HepG2 (cell line): ENCODE measurements at regions not wholly inside any gene's neighbourhood (a gene's known extent, or its start where the extent isn't known, plus 50 kb on each side); places are given as distances from the start of the nearest gene placed in this dataset.

Experiments
- CBFB ChIP-seq: sonication (generic); formaldehyde crosslinking; IDR thresholded peaks from 2 replicates; pipeline ENCODE4 v1.4.0; 2020; ENCODE audit warnings: missing genetic modification reagents
- CENPBD1 ChIP-seq: sonication (generic); formaldehyde crosslinking; IDR thresholded peaks from 2 replicates; pipeline ENCODE4 v1.8.0; 2022; ENCODE audit warnings: missing genetic modification reagents, low read depth, mild to moderate bottlenecking, borderline replicate concordance
- CSRNP2 ChIP-seq: sonication (generic); formaldehyde crosslinking; conservative IDR thresholded peaks from 2 replicates; pipeline ENCODE4 v1.8.0; 2022; ENCODE audit warnings: low read depth, missing genetic modification reagents
- DNMT1 ChIP-seq: sonication (generic); formaldehyde crosslinking; IDR thresholded peaks from 2 replicates; pipeline ENCODE4 v1.5.1; 2020; ENCODE audit warnings: mild to moderate bottlenecking, missing genetic modification reagents
- NFE2L1 ChIP-seq: sonication (generic); formaldehyde crosslinking; IDR thresholded peaks from 2 replicates; pipeline ENCODE4 v1.4.0; 2020; ENCODE audit warnings: missing genetic modification reagents, mild to moderate bottlenecking, borderline replicate concordance
- SOX5 ChIP-seq: IDR thresholded peaks from 2 replicates; pipeline ENCODE4 v1.6.1; 2016; ENCODE audit warnings: borderline replicate concordance
- TBP ChIP-seq: sonication (generic); formaldehyde crosslinking; IDR thresholded peaks from 2 replicates; pipeline ENCODE4 v1.5.0; 2020; ENCODE audit warnings: missing genetic modification reagents
- USF2 ChIP-seq, 2 experiments: sonication (generic) in 1 of 2; formaldehyde crosslinking in 1 of 2; IDR thresholded peaks; 2 replicates each; pipeline versions ENCODE4 v1.5.1 to v1.6.1; 2011 to 2020; ENCODE audit warnings: borderline replicate concordance in 1 of 2, low read depth in 1 of 2, low read length in 1 of 2, mild to moderate bottlenecking in 1 of 2, missing genetic modification reagents in 1 of 2, moderate library complexity in 1 of 2
- ZBTB10 ChIP-seq: sonication (generic); formaldehyde crosslinking; IDR thresholded peaks from 2 replicates; pipeline ENCODE4 v1.4.0; 2020; ENCODE audit warnings: missing genetic modification reagents, borderline replicate concordance
- ZBTB21 ChIP-seq: sonication (generic); formaldehyde crosslinking; IDR thresholded peaks from 2 replicates; pipeline ENCODE4 v1.4.0; 2020; ENCODE audit warnings: missing genetic modification reagents
- ZBTB43 ChIP-seq: sonication (generic); formaldehyde crosslinking; conservative IDR thresholded peaks from 2 replicates; pipeline ENCODE4 v1.4.0; 2020; ENCODE audit warnings: missing genetic modification reagents
- ZBTB8A ChIP-seq: sonication (generic); formaldehyde crosslinking; IDR thresholded peaks from 2 replicates; pipeline ENCODE4 v1.4.0; 2020; ENCODE audit warnings: mild to moderate bottlenecking, low read depth, missing genetic modification reagents, borderline replicate concordance
- ZKSCAN1 ChIP-seq: fragments of 150-350 bp; IDR thresholded peaks from 2 replicates; pipeline ENCODE4 v1.6.1; 2014; ENCODE audit warnings: low read length
- ZKSCAN5 ChIP-seq: sonication (generic); formaldehyde crosslinking; IDR thresholded peaks from 2 replicates; pipeline ENCODE4 v1.5.1; 2020; ENCODE audit warnings: mild to moderate bottlenecking, missing genetic modification reagents
- ZNF235 ChIP-seq: sonication (generic); formaldehyde crosslinking; IDR thresholded peaks from 2 replicates; pipeline ENCODE4 v1.8.1; 2023; ENCODE audit warnings: mild to moderate bottlenecking, missing genetic modification reagents, borderline replicate concordance
- ZNF256 ChIP-seq: sonication (generic); formaldehyde crosslinking; conservative IDR thresholded peaks from 2 replicates; pipeline ENCODE4 v1.4.0; 2020; ENCODE audit warnings: missing genetic modification reagents
- ZNF292 ChIP-seq: sonication (generic); formaldehyde crosslinking; IDR thresholded peaks from 2 replicates; pipeline ENCODE4 v1.8.1; 2022; ENCODE audit warnings: mild to moderate bottlenecking, low read depth, missing genetic modification reagents, borderline replicate concordance
- ZNF597 ChIP-seq: sonication (generic); formaldehyde crosslinking; IDR thresholded peaks from 2 replicates; pipeline ENCODE4 v1.5.0; 2020; ENCODE audit warnings: missing genetic modification reagents
- ZNF644 ChIP-seq: IDR thresholded peaks from 2 replicates; pipeline ENCODE4 v1.6.1; 2016; ENCODE audit warnings: low read depth
- ZNF720 ChIP-seq: sonication (generic); formaldehyde crosslinking; IDR thresholded peaks from 2 replicates; pipeline ENCODE4 v1.4.0; 2020; ENCODE audit warnings: missing genetic modification reagents
- ZNF792 ChIP-seq: IDR thresholded peaks from 2 replicates; pipeline ENCODE4 v1.6.1; 2016

- TF ChIP-seq ZBTB43 (CRISPR knock-in tag) (peak; percentile 99), ZBTB8A (CRISPR knock-in tag) (no peak), ZNF644 (CRISPR knock-in tag) (peak; percentile 57), TBP (CRISPR knock-in tag) (no peak), CBFB (no peak), ZNF597 (CRISPR knock-in tag) (no peak), ZBTB10 (no peak), ZKSCAN1 (no peak), SOX5 (0 out of 2 replicates have a peak, but pooled peaks have one; percentile 35), ZKSCAN5 (CRISPR knock-in tag) (no peak), ZNF235 (CRISPR knock-in tag) (no peak), CSRNP2 (CRISPR knock-in tag) (no peak), ZBTB21 (CRISPR knock-in tag) (no peak), NFE2L1 (CRISPR knock-in tag) (no peak), ZNF256 (no peak), ZNF792 (CRISPR knock-in tag) (no peak), ZNF292 (peak; percentile 97), DNMT1 (no peak), CENPBD1 (CRISPR knock-in tag) (no peak), USF2 (IDR thresholded peaks at IDR 0.05; ENCODE audit: low read depth, low read length) (no peak), USF2 (CRISPR knock-in tag; IDR thresholded peaks at IDR 0.05; ENCODE audit: borderline replicate concordance) (no peak), ZNF720 (CRISPR knock-in tag) (no peak)
Observed at GRCh38 chr5:139742173-139742903, 53.3 kb upstream of the PSD2 start (continued).
